Esophagus muscularis mucosa (tissue), 4 donors: ENCODE measurements at regions not wholly inside any gene's neighbourhood (a gene's known extent, or its start where the extent isn't known, plus 50 kb on each side); places are given as distances from the start of the nearest gene placed in this dataset.

ENCODE experiments used
- DNase-seq: peaks from one replicate; pipeline ENCODE4 v3.0.0-alpha.2; 2017; ENCODE audit errors: extremely low spot score
- H3K27ac ChIP-seq, 4 donors: fragments of 200-600 bp; sonication (generic); replicated peaks in 1 of 4; 1 replicate in 3 of 4; 2 replicates in 1 of 4; pipeline ENCODE4 v1.5.1; 2016 to 2019; ENCODE audit warnings: mild to moderate bottlenecking in 1 of 4
- H3K27me3 ChIP-seq, 4 donors: fragments of 200-600 bp; sonication (generic); one replicate each; pipeline versions ENCODE4 v1.5.1 to v1.6.0; 2016 to 2019
- H3K36me3 ChIP-seq, 4 donors: fragments of 200-600 bp; sonication (generic); one replicate each; pipeline ENCODE4 v1.5.1; 2016 to 2019
- H3K4me1 ChIP-seq, 4 donors: fragments of 200-600 bp; sonication (generic); one replicate each; pipeline ENCODE4 v1.5.1; 2016 to 2019
- H3K4me3 ChIP-seq, 4 donors: fragments of 200-600 bp; sonication (generic); 1 replicate in 2 of 4; 2 replicates in 2 of 4; pipeline ENCODE4 v1.5.1; 2016 to 2019; ENCODE audit warnings: mild to moderate bottlenecking in 4 of 4, moderate library complexity in 1 of 4
- H3K9me3 ChIP-seq, 4 donors: fragments of 200-600 bp; sonication (generic); 1 replicate in 3 of 4; 2 replicates in 1 of 4; pipeline ENCODE4 v1.5.1; 2016 to 2019
- EP300 ChIP-seq: sonication (generic); formaldehyde crosslinking; IDR thresholded peaks from one replicate; pipeline ENCODE4 v1.6.1; 2017; ENCODE audit warnings: antibody characterized with exemption
- POLR2A ChIP-seq: fragments of 450-650 bp; IDR thresholded peaks from one replicate; pipeline ENCODE4 v1.6.1; 2017; ENCODE audit warnings: antibody characterized with exemption, moderate library complexity, mild to moderate bottlenecking, low read depth
- POLR2AphosphoS5 ChIP-seq, 2 donors: sonication (generic); formaldehyde crosslinking; IDR thresholded peaks; one replicate each; pipeline ENCODE4 v1.6.1; 2017; ENCODE audit warnings: antibody characterized with exemption in 2 of 2
- WGBS: methylation state at CpG from one replicate; pipeline ENCODE4 v1.1.5; 2018; 5-methylcytosine and 5-hydroxymethylcytosine counted together
- intact Hi-C: fragments of 100-400 bp; cut with DNase I; formaldehyde crosslinking; loops from one replicate; pipeline ENCODE4 v1.15.1; 2023
- TF ChIP-seq, protein P1 (sequence below), 3 experiments: fragments of 200-600 bp in 2 of 3; fragments of 450-650 bp in 1 of 3; sonication (generic) in 2 of 3; IDR thresholded peaks; one replicate each; pipeline ENCODE4 v1.5.1; 2017 to 2019; ENCODE audit warnings: antibody characterized with exemption in 3 of 3, mild to moderate bottlenecking in 2 of 3, moderate library complexity in 1 of 3

DNA sequence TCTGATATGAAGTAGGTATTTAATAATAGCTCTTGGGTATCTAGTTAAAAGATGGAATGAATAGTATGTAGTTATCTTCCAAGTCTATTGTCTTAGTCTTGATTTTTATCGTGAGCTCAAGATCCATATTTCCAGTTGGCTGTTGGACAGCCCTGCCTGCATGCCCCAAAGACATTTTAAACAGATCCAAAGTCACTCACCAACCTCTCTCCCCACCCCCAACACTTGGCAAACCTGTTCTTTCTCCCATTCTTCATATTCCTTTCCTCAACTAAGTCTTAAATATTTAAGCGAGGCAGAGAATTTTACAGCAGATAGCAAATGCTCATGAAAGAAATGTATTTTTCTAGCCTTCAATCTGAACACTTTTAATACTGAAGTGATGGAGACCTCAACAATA lies 80.7 kb upstream of the PALS2 start:
- peaks cover 0 to 6% (median 2%) of the 10 kb centered on the region in 4 donors for H3K9me3 ChIP-seq
- no peak for DNase-seq
- 95% methylated on average over 2 of the region's 2 CpGs for WGBS
- intact Hi-C loops, result no loop called here
- H3K27ac ChIP-seq, result no peak overlapping the region
- peaks cover 0 to 2% (median 0%) of the 10 kb centered on the region in 4 donors for H3K27me3 ChIP-seq
- no peak overlapping the region for H3K4me3 ChIP-seq
- no peaks in the 10 kb centered on the region for H3K36me3 ChIP-seq
- TF ChIP-seq POLR2A (no peak), EP300 (no peak), POLR2AphosphoS5 (IDR thresholded peaks at IDR 0.05) (no peak)
- TF ChIP-seq, protein P1, sequence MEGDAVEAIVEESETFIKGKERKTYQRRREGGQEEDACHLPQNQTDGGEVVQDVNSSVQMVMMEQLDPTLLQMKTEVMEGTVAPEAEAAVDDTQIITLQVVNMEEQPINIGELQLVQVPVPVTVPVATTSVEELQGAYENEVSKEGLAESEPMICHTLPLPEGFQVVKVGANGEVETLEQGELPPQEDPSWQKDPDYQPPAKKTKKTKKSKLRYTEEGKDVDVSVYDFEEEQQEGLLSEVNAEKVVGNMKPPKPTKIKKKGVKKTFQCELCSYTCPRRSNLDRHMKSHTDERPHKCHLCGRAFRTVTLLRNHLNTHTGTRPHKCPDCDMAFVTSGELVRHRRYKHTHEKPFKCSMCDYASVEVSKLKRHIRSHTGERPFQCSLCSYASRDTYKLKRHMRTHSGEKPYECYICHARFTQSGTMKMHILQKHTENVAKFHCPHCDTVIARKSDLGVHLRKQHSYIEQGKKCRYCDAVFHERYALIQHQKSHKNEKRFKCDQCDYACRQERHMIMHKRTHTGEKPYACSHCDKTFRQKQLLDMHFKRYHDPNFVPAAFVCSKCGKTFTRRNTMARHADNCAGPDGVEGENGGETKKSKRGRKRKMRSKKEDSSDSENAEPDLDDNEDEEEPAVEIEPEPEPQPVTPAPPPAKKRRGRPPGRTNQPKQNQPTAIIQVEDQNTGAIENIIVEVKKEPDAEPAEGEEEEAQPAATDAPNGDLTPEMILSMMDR (IDR thresholded peaks at IDR 0.05), result no peak
- H3K4me1 ChIP-seq, result no peaks in the 10 kb centered on the region

DNA sequence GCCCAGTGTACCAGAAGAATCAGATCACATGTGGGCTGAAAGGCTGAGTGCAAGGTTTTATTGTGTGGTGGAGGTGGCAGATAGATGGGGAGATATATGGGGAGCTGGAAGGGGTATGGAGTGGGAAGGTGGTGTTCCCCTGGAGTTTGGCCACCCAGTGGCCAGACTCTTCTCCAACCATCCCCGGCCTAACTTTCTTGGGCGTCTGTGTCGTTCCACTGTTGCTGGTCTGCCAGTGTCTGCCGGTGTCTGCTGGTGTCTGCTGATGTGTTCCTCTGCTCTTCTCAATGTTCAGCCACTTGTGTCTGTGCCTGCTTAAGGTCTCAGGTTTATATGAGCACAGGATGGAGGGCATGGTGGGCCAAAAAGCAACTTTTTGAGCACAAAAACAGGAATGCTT lies 78.4 kb upstream of the PALS2 start:
- H3K4me1 ChIP-seq, result no peaks in the 10 kb centered on the region
- H3K9me3 ChIP-seq, result peaks cover 0 to 6% (median 2%) of the 10 kb centered on the region in 4 donors
- no peak overlapping the region for H3K27ac ChIP-seq
- H3K36me3 ChIP-seq, result no peaks in the 10 kb centered on the region
- TF ChIP-seq EP300 (no peak), POLR2A (no peak), POLR2AphosphoS5 (IDR thresholded peaks at IDR 0.05) (no peak)
- TF ChIP-seq, protein P1 (IDR thresholded peaks at IDR 0.05), result no peak
- 100% methylated on average over 1 of the region's 4 CpGs for WGBS
- H3K4me3 ChIP-seq, result no peak overlapping the region
- intact Hi-C loops, result no loop called here
- no peaks in the 10 kb centered on the region for H3K27me3 ChIP-seq
- DNase-seq, result no peak

DNA sequence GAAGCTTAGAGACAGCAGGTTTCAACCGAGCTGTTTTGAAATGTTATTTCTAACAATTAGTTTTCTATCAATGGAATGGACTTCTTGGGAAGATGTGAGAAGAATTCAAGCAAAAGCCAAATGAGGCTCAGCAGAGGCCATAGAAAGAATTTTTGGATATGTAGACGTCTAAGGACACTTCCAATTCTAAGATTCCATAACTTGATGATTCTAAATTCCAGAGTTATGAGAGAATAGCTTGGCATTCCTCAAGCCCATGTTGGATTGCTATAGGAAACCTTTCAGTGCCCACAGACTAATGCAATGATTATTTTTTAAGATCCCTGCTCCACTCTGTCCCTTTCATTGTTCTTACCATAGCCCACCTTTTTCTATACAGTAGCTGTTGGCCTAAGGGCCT lies 77.2 kb upstream of the PALS2 start:
- 72% methylated on average over 2 of the region's 2 CpGs for WGBS
- intact Hi-C loops, result no loop called here
- no peaks in the 10 kb centered on the region for H3K27me3 ChIP-seq
- peaks cover 0 to 6% (median 2%) of the 10 kb centered on the region in 4 donors for H3K9me3 ChIP-seq
- no peak for DNase-seq
- no peaks in the 10 kb centered on the region for H3K4me1 ChIP-seq
- TF ChIP-seq, protein P1 (IDR thresholded peaks at IDR 0.05), result no peak
- no peak for TF ChIP-seq POLR2A
- no peak for TF ChIP-seq EP300
- TF ChIP-seq POLR2AphosphoS5 (IDR thresholded peaks at IDR 0.05), result no peak
- no peak overlapping the region for H3K27ac ChIP-seq
- no peaks in the 10 kb centered on the region for H3K36me3 ChIP-seq
- no peak overlapping the region for H3K4me3 ChIP-seq

DNA sequence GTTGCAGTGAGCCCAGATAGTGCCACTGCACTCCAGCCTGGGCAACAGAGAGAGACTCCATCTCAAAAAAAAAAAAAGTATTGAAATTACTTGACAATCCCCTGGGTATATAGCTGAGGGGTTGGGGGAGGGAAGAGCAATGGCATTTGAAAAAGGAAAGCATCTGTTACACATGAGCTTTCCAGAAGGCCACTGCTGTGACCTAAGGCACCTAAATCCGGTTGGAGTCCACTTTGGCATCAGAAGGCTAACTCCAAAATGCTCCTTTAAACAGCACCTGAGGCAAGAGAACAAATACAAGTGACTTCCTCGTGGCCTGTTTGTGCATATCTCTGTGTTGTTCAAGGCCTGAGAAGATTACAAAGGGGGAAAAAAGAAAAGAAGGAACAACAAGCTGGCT lies 74.8 kb upstream of the PALS2 start:
- no peak for DNase-seq
- Histone ChIP-seq H3K36me3 (no peaks in the 10 kb centered on the region), H3K27ac (no peak overlapping the region), H3K27me3 (no peaks in the 10 kb centered on the region), H3K4me1 (no peaks in the 10 kb centered on the region), H3K9me3 (peaks cover 0 to 6% (median 2%) of the 10 kb centered on the region in 4 donors), H3K4me3 (no peak overlapping the region)
- intact Hi-C loops, result no loop called here
- WGBS, result 67% methylated on average over 2 of the region's 2 CpGs
- TF ChIP-seq POLR2AphosphoS5 (IDR thresholded peaks at IDR 0.05), result no peak
- TF ChIP-seq POLR2A, result no peak
- TF ChIP-seq EP300, result no peak
- TF ChIP-seq, protein P1 (IDR thresholded peaks at IDR 0.05), result no peak

DNA sequence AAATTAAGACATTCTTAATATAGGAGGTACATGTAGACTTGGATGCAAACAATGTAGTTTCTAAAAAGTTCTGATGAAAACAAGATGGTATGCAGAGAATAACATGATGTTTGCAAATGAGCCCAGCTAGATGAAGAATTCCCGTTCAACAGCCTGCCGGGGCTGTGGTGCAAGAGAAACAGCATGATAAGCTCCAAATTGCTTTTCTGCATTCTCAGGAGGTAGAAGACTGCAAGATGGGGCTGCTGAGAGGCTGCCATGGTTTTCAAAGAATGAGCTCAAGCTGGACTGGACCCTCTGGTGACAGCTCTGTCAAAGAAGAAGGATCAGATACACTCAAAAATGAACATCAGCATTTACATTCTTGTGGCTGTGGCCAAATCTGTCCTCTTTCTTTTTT lies 73.4 kb upstream of the PALS2 start:
- DNase-seq, result no peak
- Histone ChIP-seq H3K9me3 (peaks cover 0 to 3% (median under 1%) of the 10 kb centered on the region in 4 donors), H3K4me3 (no peak overlapping the region), H3K36me3 (no peaks in the 10 kb centered on the region), H3K4me1 (no peaks in the 10 kb centered on the region), H3K27me3 (no peaks in the 10 kb centered on the region), H3K27ac (no peak overlapping the region)
- WGBS, result 59% methylated on average over 2 of the region's 2 CpGs
- intact Hi-C loops, result no loop called here
- TF ChIP-seq POLR2AphosphoS5 (IDR thresholded peaks at IDR 0.05), result no peak
- TF ChIP-seq POLR2A, result no peak
- TF ChIP-seq, protein P1 (IDR thresholded peaks at IDR 0.05), result no peak
- TF ChIP-seq EP300, result no peak
